Upper lobe of left lung (tissue), 4 donors: ENCODE measurements at regions not wholly inside any gene's neighbourhood (a gene's known extent, or its start where the extent isn't known, plus 50 kb on each side); places are given as distances from the start of the nearest gene placed in this dataset.

Experiments
- POLR2A ChIP-seq, 4 donors: fragments of 450-650 bp; IDR thresholded peaks; one replicate each; pipeline ENCODE4 v1.5.1; 2016 to 2017; ENCODE audit warnings: antibody characterized with exemption in 4 of 4, mild to moderate bottlenecking in 2 of 4
- POLR2AphosphoS5 ChIP-seq, 2 donors: sonication (generic); formaldehyde crosslinking; IDR thresholded peaks; one replicate each; pipeline ENCODE4 v1.5.1; 2017; ENCODE audit warnings: antibody characterized with exemption in 2 of 2
- TF ChIP-seq, protein P1 (sequence below), 6 experiments: fragments of 450-650 bp in 4 of 6; fragments of 200-600 bp in 2 of 6; sonication (generic) in 2 of 6; IDR thresholded peaks; one replicate each; pipeline ENCODE4 v1.5.1; 2016 to 2019; ENCODE audit warnings: antibody characterized with exemption in 6 of 6

DNA sequence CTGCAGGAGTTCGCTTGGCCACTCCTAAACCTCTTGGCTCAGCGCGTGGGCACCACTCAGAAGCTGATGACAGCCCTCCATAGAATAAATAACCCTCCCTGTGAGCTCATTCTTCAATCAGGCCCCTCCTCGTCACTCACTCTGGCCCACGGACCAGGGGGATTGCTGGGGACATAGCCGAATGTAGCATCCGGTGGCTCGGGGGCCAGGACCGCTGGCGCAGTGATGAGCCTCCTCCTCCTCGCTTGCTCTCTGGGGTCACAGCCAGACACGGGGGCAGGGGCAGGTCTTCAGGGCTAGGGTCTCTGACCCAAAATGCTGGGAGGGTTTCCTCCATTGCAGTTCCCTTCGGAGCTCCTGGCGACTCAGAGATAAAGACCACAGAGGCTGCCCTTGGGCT, 79.9 kb downstream of the TFAP2C start:
- no peak for TF ChIP-seq POLR2AphosphoS5 (IDR thresholded peaks at IDR 0.05)
- TF ChIP-seq, protein P1, sequence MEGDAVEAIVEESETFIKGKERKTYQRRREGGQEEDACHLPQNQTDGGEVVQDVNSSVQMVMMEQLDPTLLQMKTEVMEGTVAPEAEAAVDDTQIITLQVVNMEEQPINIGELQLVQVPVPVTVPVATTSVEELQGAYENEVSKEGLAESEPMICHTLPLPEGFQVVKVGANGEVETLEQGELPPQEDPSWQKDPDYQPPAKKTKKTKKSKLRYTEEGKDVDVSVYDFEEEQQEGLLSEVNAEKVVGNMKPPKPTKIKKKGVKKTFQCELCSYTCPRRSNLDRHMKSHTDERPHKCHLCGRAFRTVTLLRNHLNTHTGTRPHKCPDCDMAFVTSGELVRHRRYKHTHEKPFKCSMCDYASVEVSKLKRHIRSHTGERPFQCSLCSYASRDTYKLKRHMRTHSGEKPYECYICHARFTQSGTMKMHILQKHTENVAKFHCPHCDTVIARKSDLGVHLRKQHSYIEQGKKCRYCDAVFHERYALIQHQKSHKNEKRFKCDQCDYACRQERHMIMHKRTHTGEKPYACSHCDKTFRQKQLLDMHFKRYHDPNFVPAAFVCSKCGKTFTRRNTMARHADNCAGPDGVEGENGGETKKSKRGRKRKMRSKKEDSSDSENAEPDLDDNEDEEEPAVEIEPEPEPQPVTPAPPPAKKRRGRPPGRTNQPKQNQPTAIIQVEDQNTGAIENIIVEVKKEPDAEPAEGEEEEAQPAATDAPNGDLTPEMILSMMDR (IDR thresholded peaks at IDR 0.05): no peak
- no peak for TF ChIP-seq POLR2A (IDR thresholded peaks at IDR 0.05)
